ENCODE measurements at regions not wholly inside any gene's neighbourhood (a gene's known extent, or its start where the extent isn't known, plus 50 kb on each side); places are given as distances from the start of the nearest gene placed in this dataset.

GRCh38 chr5:25862276-25862675, 1176.1 kb downstream of the CDH9 start:
- Histone ChIP-seq H3K27ac (ENCODE audit: low read length) (no peak overlapping the region), H3K36me3 (ENCODE audit: insufficient read depth, low read length) (no peaks in the 10 kb centered on the region), H3K9ac (ENCODE audit: low read length) (no peak overlapping the region)

GRCh38 chr5:25858019-25858418, 1180.4 kb downstream of the CDH9 start:
- H3K9me2 ChIP-seq (ENCODE audit: insufficient read depth, low read length), result no peaks in the 10 kb centered on the region
- H3K27me3 ChIP-seq (ENCODE audit: insufficient read depth, low read depth, low read length), result no peaks in the 10 kb centered on the region
- no peak overlapping the region for H2AFZ ChIP-seq (ENCODE audit: low read depth, low read length)
- no peaks in the 10 kb centered on the region for H3F3A ChIP-seq (ENCODE audit: insufficient read depth, low read length, poor library complexity, severe bottlenecking)
- H3K4me3 ChIP-seq (ENCODE audit: low read length), result no peak overlapping the region
- no peaks in the 10 kb centered on the region for H3K36me3 ChIP-seq (ENCODE audit: insufficient read depth, low read length)
- no peak overlapping the region for H3K4me2 ChIP-seq (ENCODE audit: low read length)
- no peaks in the 10 kb centered on the region for H4K20me1 ChIP-seq (ENCODE audit: insufficient read depth)
- no peak overlapping the region for H3K9ac ChIP-seq (ENCODE audit: low read length)
- H3K79me2 ChIP-seq (replicated peaks; ENCODE audit: insufficient read depth, low read length), result no peaks in the 10 kb centered on the region
- H3K9me3 ChIP-seq (ENCODE audit: low read length), result no peaks in the 10 kb centered on the region
- H3K27ac ChIP-seq (ENCODE audit: low read length), result no peak overlapping the region
- TF ChIP-seq REST (IDR thresholded peaks at IDR 0.05; ENCODE audit: borderline replicate concordance) (no peak), EZH2 (IDR thresholded peaks at IDR 0.05; ENCODE audit: borderline replicate concordance, insufficient read depth, low read length, poor library complexity, severe bottlenecking) (no peak), CTCF (IDR thresholded peaks at IDR 0.05; ENCODE audit: poor library complexity, severe bottlenecking) (no peak), MXI1 (conservative IDR thresholded peaks at IDR 0.05; ENCODE audit: poor library complexity, severe bottlenecking) (no peak), RAD21 (conservative IDR thresholded peaks at IDR 0.05) (no peak), SMC3 (conservative IDR thresholded peaks at IDR 0.05; ENCODE audit: poor library complexity) (no peak), POLR2AphosphoS5 (IDR thresholded peaks at IDR 0.05) (no peak)

More at GRCh38 chr5:25862276-25862675, 1176.1 kb downstream of the CDH9 start:
- H2AFZ ChIP-seq (ENCODE audit: low read depth, low read length), result no peak overlapping the region
- no peaks in the 10 kb centered on the region for H4K20me1 ChIP-seq (ENCODE audit: insufficient read depth)
- no peaks in the 10 kb centered on the region for H3K79me2 ChIP-seq (replicated peaks; ENCODE audit: insufficient read depth, low read length)
- no peaks in the 10 kb centered on the region for H3F3A ChIP-seq (ENCODE audit: insufficient read depth, low read length, poor library complexity, severe bottlenecking)
- no peaks in the 10 kb centered on the region for H3K27me3 ChIP-seq (ENCODE audit: insufficient read depth, low read depth, low read length)
- TF ChIP-seq REST (IDR thresholded peaks at IDR 0.05; ENCODE audit: borderline replicate concordance) (no peak), POLR2AphosphoS5 (IDR thresholded peaks at IDR 0.05) (no peak), SMC3 (conservative IDR thresholded peaks at IDR 0.05; ENCODE audit: poor library complexity) (no peak), CTCF (IDR thresholded peaks at IDR 0.05; ENCODE audit: poor library complexity, severe bottlenecking) (no peak), RAD21 (conservative IDR thresholded peaks at IDR 0.05) (no peak), EZH2 (IDR thresholded peaks at IDR 0.05; ENCODE audit: borderline replicate concordance, insufficient read depth, low read length, poor library complexity, severe bottlenecking) (no peak), MXI1 (conservative IDR thresholded peaks at IDR 0.05; ENCODE audit: poor library complexity, severe bottlenecking) (no peak), TAF1 (IDR thresholded peaks at IDR 0.05; ENCODE audit: low read depth) (no peak), EP300 (conservative IDR thresholded peaks at IDR 0.05; ENCODE audit: poor library complexity, severe bottlenecking) (no peak)
- no peaks in the 10 kb centered on the region for H3K9me3 ChIP-seq (ENCODE audit: low read length)
- H3K9me2 ChIP-seq (ENCODE audit: insufficient read depth, low read length), result no peaks in the 10 kb centered on the region
- no peak overlapping the region for H3K4me2 ChIP-seq (ENCODE audit: low read length)
- H3K4me3 ChIP-seq (ENCODE audit: low read length), result no peak overlapping the region
